ENCODE measurements at regions not wholly inside any gene's neighbourhood (a gene's known extent, or its start where the extent isn't known, plus 50 kb on each side); places are given as distances from the start of the nearest gene placed in this dataset.
"Not testable (repeated sequence)": the region's sequence is repeated elsewhere in the genome, so short reads cannot be mapped to it uniquely, and the experiment has no call there.

GRCh38 chr15:25171856-25172687, 217.3 kb downstream of the SNRPN start:
- H3K27me3 ChIP-seq (replicated peaks; ENCODE audit: control insufficient read depth, insufficient read depth, low read length): no peaks in the 10 kb centered on the region

GRCh38 chr15:25172691-25173090, 217.9 kb downstream of the SNRPN start:
- Histone ChIP-seq H3K4me3 (replicated peaks; ENCODE audit: low read depth, low read length) (no peak overlapping the region), H3K27me3 (replicated peaks; ENCODE audit: control insufficient read depth, insufficient read depth, low read length) (no peaks in the 10 kb centered on the region), H3K36me3 (ENCODE audit: control insufficient read depth, insufficient read depth, low read length) (no peaks in the 10 kb centered on the region)
- no peak for TF ChIP-seq CTCF (IDR thresholded peaks at IDR 0.05; ENCODE audit: insufficient read depth, low read length, poor library complexity, severe bottlenecking)
- no peak for DNase-seq (ENCODE audit: extremely low read depth, insufficient read length)

More at GRCh38 chr15:25171856-25172687, 217.3 kb downstream of the SNRPN start:
- no peak for DNase-seq (ENCODE audit: extremely low read depth, insufficient read length)
- no peak for TF ChIP-seq CTCF (IDR thresholded peaks at IDR 0.05; ENCODE audit: insufficient read depth, low read length, poor library complexity, severe bottlenecking)
- Histone ChIP-seq H3K4me3 (replicated peaks; ENCODE audit: low read depth, low read length) (no peak overlapping the region), H3K36me3 (ENCODE audit: control insufficient read depth, insufficient read depth, low read length) (no peaks in the 10 kb centered on the region)

- no peaks in the 10 kb centered on the region for H3K36me3 ChIP-seq (ENCODE audit: control insufficient read depth, insufficient read depth, low read length)
- DNase-seq (ENCODE audit: extremely low read depth, insufficient read length): no peak
- no peak for TF ChIP-seq CTCF (IDR thresholded peaks at IDR 0.05; ENCODE audit: insufficient read depth, low read length, poor library complexity, severe bottlenecking)
- H3K4me3 ChIP-seq (replicated peaks; ENCODE audit: low read depth, low read length): no peak overlapping the region
- H3K27me3 ChIP-seq (replicated peaks; ENCODE audit: control insufficient read depth, insufficient read depth, low read length): no peaks in the 10 kb centered on the region
Observed at GRCh38 chr15:25173241-25174028, 218.6 kb downstream of the SNRPN start.

GRCh38 chr15:25174149-25174548, 219.4 kb downstream of the SNRPN start:
- not testable (repeated sequence) for DNase-seq (ENCODE audit: extremely low read depth, insufficient read length); H3K4me3 ChIP-seq (replicated peaks; ENCODE audit: low read depth, low read length); H3K27me3 ChIP-seq (replicated peaks; ENCODE audit: control insufficient read depth, insufficient read depth, low read length); H3K36me3 ChIP-seq (ENCODE audit: control insufficient read depth, insufficient read depth, low read length)

GRCh38 chr15:25175033-25175788, 220.4 kb downstream of the SNRPN start:
- no peak for DNase-seq (ENCODE audit: extremely low read depth, insufficient read length)
- no peak overlapping the region for H3K4me3 ChIP-seq (replicated peaks; ENCODE audit: low read depth, low read length)

More at GRCh38 chr15:25175033-25175788, 220.4 kb downstream of the SNRPN start:
- H3K36me3 ChIP-seq (ENCODE audit: control insufficient read depth, insufficient read depth, low read length): no peaks in the 10 kb centered on the region
- no peak for TF ChIP-seq CTCF (IDR thresholded peaks at IDR 0.05; ENCODE audit: insufficient read depth, low read length, poor library complexity, severe bottlenecking)
- no peaks in the 10 kb centered on the region for H3K27me3 ChIP-seq (replicated peaks; ENCODE audit: control insufficient read depth, insufficient read depth, low read length)

Data from GM06990 (cell line).